ENCODE measurements at regions not wholly inside any gene's neighbourhood (a gene's known extent, or its start where the extent isn't known, plus 50 kb on each side); places are given as distances from the start of the nearest gene placed in this dataset.

- no peak for DNase-seq (ENCODE audit: low read depth, low spot score)
Observed at GRCh38 chr2:128783896-128784295, 465.2 kb upstream of the HS6ST1 start.

DNA sequence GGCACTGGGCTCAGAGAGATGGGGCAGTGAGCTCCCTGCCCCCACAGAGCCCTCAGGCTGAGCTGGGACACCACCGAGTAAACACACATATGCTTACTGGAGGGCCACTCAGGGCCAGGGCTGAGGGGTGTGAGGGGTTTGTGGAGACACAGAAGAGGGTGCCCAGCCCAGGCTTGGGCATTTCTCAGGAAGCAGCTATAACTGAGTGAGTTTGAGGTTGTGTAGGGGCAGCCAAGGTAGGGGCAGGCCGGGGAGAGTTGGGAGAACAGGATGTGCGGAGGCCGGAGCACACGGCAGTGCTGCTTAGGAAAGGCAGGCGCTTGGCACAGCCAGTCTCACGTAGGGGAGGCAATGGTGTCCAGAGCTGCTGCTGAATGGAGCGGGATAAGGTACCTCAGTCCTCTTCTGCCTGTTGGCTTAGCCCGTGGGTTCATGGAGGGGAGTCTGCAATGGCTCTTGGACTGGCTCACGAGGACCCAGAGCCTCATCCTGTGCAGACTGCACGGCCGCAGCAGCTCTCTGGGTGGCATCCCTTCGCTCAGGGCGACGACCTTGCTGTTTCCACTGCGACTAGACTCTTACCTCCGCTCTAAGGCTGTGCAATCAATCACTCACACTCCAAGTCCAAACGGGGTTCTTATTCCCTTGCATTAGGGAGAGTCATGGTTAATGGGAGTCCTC, 466.1 kb upstream of the HS6ST1 start:
- no peak for DNase-seq (ENCODE audit: low read depth, low spot score)

GRCh38 chr2:128786316-128786715, 467.6 kb upstream of the HS6ST1 start:
- DNase-seq (ENCODE audit: low read depth, low spot score) = no peak

DNA sequence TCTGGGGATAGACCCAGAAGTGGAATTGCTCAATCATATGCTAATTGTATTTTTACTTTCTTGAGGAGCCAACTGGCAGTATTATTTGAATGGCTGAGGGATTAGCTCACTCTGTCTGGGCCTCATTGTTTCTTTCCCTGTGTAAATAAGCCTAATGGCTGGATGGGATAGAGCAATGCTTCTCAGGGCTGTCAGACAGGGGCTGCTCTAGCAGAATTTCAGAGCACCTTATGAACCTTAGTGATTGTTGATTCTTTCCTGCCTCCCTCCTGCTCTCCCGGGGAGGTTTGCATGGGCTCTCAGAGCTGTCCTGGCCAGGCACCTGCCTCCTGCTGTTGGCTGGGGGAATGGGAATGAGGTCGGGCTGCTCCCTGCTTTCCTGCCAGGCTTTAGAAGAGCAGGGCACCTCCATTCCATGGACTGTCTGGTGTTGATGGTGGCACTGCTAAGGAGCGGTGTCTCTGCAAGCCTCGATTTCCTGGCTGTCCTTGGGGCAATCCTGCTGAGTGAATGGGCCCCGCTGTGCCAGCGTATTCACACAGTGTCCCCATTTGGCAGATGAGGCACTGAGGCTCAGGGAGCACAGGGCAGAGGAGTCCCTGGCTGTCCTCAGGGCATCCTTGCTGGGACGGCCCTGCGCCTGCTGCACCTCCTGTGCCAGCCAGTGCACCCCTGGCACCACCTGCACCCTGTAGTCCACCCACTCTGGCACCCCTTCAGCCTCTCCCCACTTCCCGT, 468.2 kb upstream of the HS6ST1 start:
- no peak for DNase-seq (ENCODE audit: low read depth, low spot score)

GRCh38 chr2:128787616-128788015, 468.9 kb upstream of the HS6ST1 start:
- no peak for DNase-seq (ENCODE audit: low read depth, low spot score)

DNA sequence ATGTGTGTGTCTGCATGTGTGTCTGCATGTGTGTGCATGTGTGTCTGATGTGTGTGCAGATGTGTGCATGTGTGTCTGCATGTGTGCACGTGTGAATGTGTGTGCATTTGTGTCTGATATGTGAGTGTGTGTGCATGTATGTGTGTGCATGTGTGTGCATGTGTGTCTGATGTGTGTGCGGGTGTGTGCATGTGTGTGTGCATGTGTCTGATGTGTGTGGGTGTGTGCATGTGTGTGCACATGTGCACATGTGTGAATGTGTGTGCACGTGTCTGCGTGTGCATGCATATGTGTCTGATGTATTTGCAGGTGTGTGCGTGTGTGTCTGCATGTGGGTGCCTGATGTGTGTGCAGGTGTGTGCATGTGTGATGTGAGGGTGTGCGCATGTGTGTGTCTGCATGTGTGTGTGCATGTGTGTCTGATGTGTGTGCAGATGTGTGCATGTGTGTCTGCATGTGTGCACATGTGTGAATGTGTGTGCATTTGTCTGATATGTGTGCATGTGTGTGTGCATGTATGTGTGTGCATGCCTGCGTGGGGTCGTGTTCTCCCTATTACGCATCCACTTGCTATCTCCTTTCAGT, 470.1 kb upstream of the HS6ST1 start:
- no peak for DNase-seq (ENCODE audit: low read depth, low spot score)

DNA sequence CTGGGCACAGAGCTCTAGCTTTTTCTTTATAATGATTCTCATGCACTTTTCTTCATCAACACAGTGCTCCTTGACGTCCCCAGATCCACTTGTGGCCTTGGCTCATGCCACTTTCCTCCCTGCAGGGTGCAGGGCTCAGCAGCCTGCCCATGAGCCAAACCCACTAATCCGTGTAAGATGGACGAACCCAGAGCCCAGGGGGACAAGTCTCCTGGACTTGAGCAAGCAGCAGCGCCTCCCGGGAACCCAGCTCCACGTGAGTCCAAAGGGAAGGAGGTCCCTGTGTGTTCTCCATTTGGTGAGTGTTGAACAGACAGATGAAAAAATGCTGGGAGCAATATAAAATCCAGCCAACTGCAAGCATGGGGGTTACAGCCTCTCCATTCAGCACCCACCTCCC, 470.6 kb upstream of the HS6ST1 start:
- DNase-seq (ENCODE audit: low read depth, low spot score) = no peak

- DNase-seq (ENCODE audit: low read depth, low spot score) = no peak
Observed at GRCh38 chr2:128789776-128790455, 471.2 kb upstream of the HS6ST1 start.

GRCh38 chr2:128790541-128791001, 471.9 kb upstream of the HS6ST1 start:
- no peak for DNase-seq (ENCODE audit: low read depth, low spot score)

DNA sequence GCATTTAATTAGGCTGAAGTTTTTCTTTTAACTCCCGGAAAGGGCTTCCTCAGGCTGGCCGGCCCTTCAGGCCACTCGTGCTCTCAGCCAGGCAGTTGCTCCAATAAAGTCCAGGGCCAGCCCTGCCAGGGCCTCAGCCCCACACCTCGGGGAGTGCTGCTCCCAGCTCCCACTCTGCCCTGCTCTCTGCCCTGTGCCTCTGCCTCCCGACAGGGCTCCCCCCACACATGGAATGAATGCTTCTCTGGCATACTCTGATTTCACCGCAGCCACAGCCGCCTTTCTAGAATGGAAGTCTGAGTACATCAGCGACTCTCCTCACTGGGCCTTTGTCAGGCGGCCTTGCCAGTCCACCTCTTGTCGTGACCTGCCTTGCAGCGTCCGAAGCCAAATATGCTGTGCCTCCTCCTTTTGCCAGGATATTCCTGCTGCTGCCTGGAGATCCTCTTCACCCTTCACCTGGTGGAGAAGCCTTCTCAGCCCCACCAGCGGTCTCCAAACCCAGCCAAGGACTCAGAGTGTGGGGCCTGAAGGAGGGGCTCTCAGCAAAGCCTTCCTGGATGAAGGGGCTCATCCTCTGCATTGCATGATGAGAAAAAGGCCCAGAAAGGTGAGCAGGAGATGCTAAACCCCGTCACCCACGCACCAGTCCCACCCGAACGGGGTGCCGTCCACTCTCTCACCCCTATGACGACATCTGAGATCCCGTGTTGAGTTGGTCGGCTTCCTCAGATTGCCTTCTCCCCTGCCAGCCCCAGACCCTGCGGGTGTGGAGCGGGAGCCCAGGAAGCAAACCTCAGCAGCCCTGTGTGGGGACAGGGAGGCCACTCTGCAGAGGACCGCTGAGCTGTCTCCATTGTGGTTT, 472.7 kb upstream of the HS6ST1 start:
- no peak for DNase-seq (ENCODE audit: low read depth, low spot score)

DNA sequence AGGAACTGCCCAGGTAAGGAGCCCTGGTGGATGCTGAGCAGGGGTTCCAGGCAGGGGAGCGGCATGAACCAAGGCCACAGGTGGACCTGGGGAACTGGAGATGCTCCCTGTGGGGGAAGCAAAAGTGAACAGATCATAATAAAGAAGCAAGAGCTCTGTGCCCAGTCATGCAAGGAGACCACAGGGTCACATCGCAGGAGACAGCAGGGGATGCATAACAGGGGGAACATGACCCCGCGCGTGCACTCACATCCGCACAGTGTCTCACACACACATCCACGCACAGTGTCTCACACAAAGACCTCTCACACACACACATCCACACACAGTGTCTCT, 473.3 kb upstream of the HS6ST1 start:
- DNase-seq (ENCODE audit: low read depth, low spot score) = no peak

DNA sequence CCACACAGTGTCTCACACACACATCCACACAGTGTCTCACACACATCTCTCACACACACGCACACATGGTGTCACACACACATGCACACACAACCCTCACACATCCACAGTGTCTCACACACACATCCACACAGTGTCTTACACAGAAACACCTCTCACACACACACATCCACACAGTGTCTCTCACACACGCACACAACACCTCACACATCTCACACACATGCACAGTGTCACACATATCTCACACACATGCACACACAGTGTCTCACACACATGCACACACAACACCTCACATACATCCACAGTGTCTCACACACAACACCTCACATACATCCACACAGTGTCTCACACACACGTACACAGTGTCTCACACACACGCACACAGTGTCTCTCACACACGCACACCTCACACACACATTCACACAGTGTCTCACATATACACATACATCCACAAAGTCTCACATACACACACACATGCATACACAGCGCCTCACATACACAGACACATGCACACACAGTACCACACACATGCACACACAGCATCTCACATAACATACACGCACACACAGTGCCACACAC, 473.9 kb upstream of the HS6ST1 start:
- no peak for DNase-seq (ENCODE audit: low read depth, low spot score)

DNA sequence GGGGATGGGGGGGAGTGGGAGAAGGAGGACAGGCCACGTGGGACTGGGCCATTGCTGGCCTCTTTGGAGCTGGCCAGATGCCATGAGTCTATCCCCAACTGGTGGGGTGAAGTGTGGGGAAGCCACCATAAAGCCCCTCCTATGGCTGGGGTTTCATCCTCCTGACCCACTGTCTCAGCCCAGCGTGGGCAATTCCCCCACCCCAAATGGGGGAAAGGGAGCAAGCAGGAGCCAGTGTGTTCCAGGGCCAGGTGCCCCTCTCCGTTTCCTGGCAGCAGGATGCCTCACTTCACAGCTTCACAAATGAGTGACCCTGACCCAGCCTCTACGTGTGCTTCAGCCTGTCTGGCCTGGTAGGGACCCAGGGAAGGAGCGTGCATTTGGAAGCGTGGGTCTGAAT, 474.7 kb upstream of the HS6ST1 start:
- no peak for DNase-seq (ENCODE audit: low read depth, low spot score)

DNA sequence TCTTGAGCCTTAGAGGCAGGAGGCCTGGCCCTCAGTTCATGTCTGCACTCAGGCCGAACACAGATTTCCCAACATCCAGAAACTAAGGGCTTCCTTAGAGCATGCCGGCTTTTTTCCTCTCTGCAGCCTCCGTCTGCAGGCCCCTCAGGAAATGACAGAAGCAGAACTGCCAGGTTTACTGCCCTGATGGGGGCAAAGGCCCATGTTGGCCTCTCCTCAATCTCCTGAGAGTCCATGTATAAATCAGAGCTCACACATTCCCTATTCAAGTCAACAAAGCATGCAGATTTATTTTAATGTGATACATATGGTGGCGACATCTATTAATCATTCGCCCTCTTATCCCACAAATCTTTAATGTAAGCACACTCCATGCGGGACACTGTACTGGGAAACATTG, 475.6 kb upstream of the HS6ST1 start:
- DNase-seq (ENCODE audit: low read depth, low spot score) = no peak

- no peak for DNase-seq (ENCODE audit: low read depth, low spot score)
Observed at GRCh38 chr2:128796321-128796720, 477.7 kb upstream of the HS6ST1 start.

- no peak for DNase-seq (ENCODE audit: low read depth, low spot score)
Observed at GRCh38 chr2:128797092-128797491, 478.4 kb upstream of the HS6ST1 start.

GRCh38 chr2:128797533-128797932, 478.9 kb upstream of the HS6ST1 start:
- DNase-seq (ENCODE audit: low read depth, low spot score) = no peak

- no peak for DNase-seq (ENCODE audit: low read depth, low spot score)
Observed at GRCh38 chr2:128797937-128798336, 479.3 kb upstream of the HS6ST1 start.

- DNase-seq (ENCODE audit: low read depth, low spot score) = no peak
Observed at GRCh38 chr2:128798502-128799283, 480.0 kb upstream of the HS6ST1 start.

DNA sequence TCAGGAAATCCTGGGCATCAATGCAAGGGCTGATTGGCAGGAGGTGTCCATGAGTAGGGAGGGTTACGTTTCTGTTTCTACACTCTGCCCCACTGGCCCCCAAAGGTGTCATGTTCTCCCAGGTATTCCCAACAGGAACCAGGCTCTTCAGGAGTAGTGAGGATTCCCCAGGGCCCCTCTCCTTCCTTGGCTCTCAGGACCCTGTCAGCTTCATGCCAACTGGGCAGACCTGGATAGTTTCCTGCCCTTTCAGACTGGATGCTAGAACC, 480.6 kb upstream of the HS6ST1 start:
- DNase-seq (ENCODE audit: low read depth, low spot score) = no peak
